Stimulated activated CD4-positive, alpha-beta T cell treated with anti-CD3 and anti-CD28 coated beads, Interleukin-4, amount 100 ng/mL, for 4 hours (primary cell): ENCODE measurements at regions not wholly inside any gene's neighbourhood (a gene's known extent, or its start where the extent isn't known, plus 50 kb on each side); places are given as distances from the start of the nearest gene placed in this dataset.

ENCODE experiments used
- DNase-seq, 2 experiments: peaks; one replicate each; pipeline ENCODE4 v3.0.0-alpha.2; 2020

GRCh38 chr11:115740324-115740723 lies 236.1 kb upstream of the CADM1 start:
- no peak for DNase-seq

GRCh38 chr11:115739878-115740277 lies 235.7 kb upstream of the CADM1 start:
- DNase-seq: no peak

- DNase-seq: no peak
Observed at GRCh38 chr11:115739146-115739545, 234.9 kb upstream of the CADM1 start.

GRCh38 chr11:115737875-115738274 lies 233.7 kb upstream of the CADM1 start:
- no peak for DNase-seq

- DNase-seq: no peak
Observed at GRCh38 chr11:115736146-115736545, 231.9 kb upstream of the CADM1 start.

GRCh38 chr11:115724666-115725065 lies 220.5 kb upstream of the CADM1 start:
- DNase-seq: no peak

- no peak for DNase-seq
Observed at GRCh38 chr11:115722711-115723110, 218.5 kb upstream of the CADM1 start.

GRCh38 chr11:115721296-115721995 lies 217.2 kb upstream of the CADM1 start:
- no peak for DNase-seq

GRCh38 chr11:115720602-115721245 lies 216.5 kb upstream of the CADM1 start:
- DNase-seq: no peak

- no peak for DNase-seq
Observed at GRCh38 chr11:115718945-115719344, 214.7 kb upstream of the CADM1 start.

GRCh38 chr11:115718106-115718505 lies 213.9 kb upstream of the CADM1 start:
- no peak for DNase-seq

GRCh38 chr11:115716601-115717529 lies 212.7 kb upstream of the CADM1 start:
- no peak for DNase-seq

GRCh38 chr11:115716080-115716479 lies 211.9 kb upstream of the CADM1 start:
- DNase-seq: no peak

GRCh38 chr11:115715251-115715770 lies 211.1 kb upstream of the CADM1 start:
- no peak for DNase-seq

- DNase-seq: no peak
Observed at GRCh38 chr11:115712296-115712695, 208.1 kb upstream of the CADM1 start.

GRCh38 chr11:115710980-115711379 lies 206.8 kb upstream of the CADM1 start:
- no peak for DNase-seq

- no peak for DNase-seq
Observed at GRCh38 chr11:115710426-115710825, 206.2 kb upstream of the CADM1 start.

- no peak for DNase-seq
Observed at GRCh38 chr11:115709297-115709696, 205.1 kb upstream of the CADM1 start.

GRCh38 chr11:115707180-115707905 lies 203.1 kb upstream of the CADM1 start:
- DNase-seq: no peak

GRCh38 chr11:115706626-115707135 lies 202.5 kb upstream of the CADM1 start:
- no peak for DNase-seq

- DNase-seq: no peak
Observed at GRCh38 chr11:115705200-115705599, 201.0 kb upstream of the CADM1 start.
